Fibroblast of lung (primary cell): ENCODE measurements at regions not wholly inside any gene's neighbourhood (a gene's known extent, or its start where the extent isn't known, plus 50 kb on each side); places are given as distances from the start of the nearest gene placed in this dataset.

ENCODE experiments used
- EZH2 ChIP-seq: IDR thresholded peaks from 2 replicates; pipeline ENCODE4 v1.5.1; 2012; ENCODE audit warnings: low read length, control low read depth, mild to moderate bottlenecking; ENCODE audit errors: missing control alignments
- TF ChIP-seq, protein P1 (sequence below), 2 donors: IDR thresholded peaks in 1 of 2; conservative IDR thresholded peaks in 1 of 2; 1 replicate in 1 of 2; 2 replicates in 1 of 2; pipeline ENCODE4 v1.5.1; 2011 to 2012; ENCODE audit warnings: low read length in 2 of 2, control low read depth in 1 of 2, inconsistent platforms in 1 of 2, low read depth in 1 of 2, mild to moderate bottlenecking in 1 of 2

DNA sequence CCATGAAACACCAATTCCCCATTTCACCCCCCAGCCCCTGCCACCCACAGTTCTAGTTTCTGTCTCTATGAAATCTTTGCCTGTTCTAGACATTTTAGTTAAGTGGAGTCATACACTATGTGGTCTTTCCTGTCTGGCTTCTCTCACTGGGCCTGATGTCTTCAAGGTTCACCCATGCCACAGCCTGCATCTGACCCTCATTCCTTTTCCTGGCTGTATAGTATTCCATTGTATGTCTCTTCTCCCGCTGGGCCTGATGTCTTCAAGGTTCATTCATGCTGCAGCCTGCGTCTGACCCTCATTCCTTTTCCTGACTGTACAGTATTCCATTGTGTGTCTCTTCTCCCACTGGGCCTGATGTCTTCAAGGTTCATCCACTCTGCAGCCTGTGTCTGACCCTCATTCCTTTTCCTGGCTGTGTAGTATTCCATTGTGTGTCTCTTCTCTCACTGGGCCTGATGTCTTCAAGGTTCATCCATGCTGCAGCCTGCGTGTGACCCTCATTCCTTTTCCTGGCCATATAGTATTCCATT lies 191.7 kb downstream of the CRLF2 start:
- no peak for TF ChIP-seq EZH2
- TF ChIP-seq, protein P1, sequence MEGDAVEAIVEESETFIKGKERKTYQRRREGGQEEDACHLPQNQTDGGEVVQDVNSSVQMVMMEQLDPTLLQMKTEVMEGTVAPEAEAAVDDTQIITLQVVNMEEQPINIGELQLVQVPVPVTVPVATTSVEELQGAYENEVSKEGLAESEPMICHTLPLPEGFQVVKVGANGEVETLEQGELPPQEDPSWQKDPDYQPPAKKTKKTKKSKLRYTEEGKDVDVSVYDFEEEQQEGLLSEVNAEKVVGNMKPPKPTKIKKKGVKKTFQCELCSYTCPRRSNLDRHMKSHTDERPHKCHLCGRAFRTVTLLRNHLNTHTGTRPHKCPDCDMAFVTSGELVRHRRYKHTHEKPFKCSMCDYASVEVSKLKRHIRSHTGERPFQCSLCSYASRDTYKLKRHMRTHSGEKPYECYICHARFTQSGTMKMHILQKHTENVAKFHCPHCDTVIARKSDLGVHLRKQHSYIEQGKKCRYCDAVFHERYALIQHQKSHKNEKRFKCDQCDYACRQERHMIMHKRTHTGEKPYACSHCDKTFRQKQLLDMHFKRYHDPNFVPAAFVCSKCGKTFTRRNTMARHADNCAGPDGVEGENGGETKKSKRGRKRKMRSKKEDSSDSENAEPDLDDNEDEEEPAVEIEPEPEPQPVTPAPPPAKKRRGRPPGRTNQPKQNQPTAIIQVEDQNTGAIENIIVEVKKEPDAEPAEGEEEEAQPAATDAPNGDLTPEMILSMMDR (conservative IDR thresholded peaks at IDR 0.05 in 1 of 2, IDR thresholded peaks at IDR 0.05 in 1 of 2; ENCODE audit: low read depth in 1 of 2, low read length in 2 of 2): no peak
